Mesodermal cell (in vitro differentiated cells): ENCODE measurements at regions not wholly inside any gene's neighbourhood (a gene's known extent, or its start where the extent isn't known, plus 50 kb on each side); places are given as distances from the start of the nearest gene placed in this dataset.

ENCODE experiments used
- H3K27ac ChIP-seq: 2 replicates; pipeline ENCODE4 v1.7.0; 2013; ENCODE audit warnings: mild to moderate bottlenecking, low read depth, low read length, moderate library complexity; ENCODE audit not compliant: severe bottlenecking
- H3K36me3 ChIP-seq: 2 replicates; pipeline ENCODE4 v1.7.1; 2013; ENCODE audit warnings: mild to moderate bottlenecking, low read length, moderate library complexity; ENCODE audit not compliant: control insufficient read depth, insufficient read depth
- H3K4me1 ChIP-seq: one replicate; pipeline ENCODE4 v1.7.1; 2013; ENCODE audit warnings: mild to moderate bottlenecking, low read length; ENCODE audit not compliant: insufficient read depth, control insufficient read depth, poor library complexity, severe bottlenecking
- H3K4me3 ChIP-seq: 2 replicates; pipeline ENCODE4 v1.7.0; 2013; ENCODE audit warnings: low read length, control low read depth, mild to moderate bottlenecking; ENCODE audit not compliant: insufficient read depth, poor library complexity, severe bottlenecking; ENCODE audit errors: extremely low read depth
- H3K9me3 ChIP-seq: 2 replicates; pipeline ENCODE4 v1.7.1; 2013; ENCODE audit warnings: mild to moderate bottlenecking, low read length, moderate library complexity; ENCODE audit not compliant: control insufficient read depth
- WGBS, 2 experiments: methylation state at CpG; one replicate each; pipeline ENCODE4 v1.1.5; 2013; ENCODE audit warnings: missing lambda C conversion rate in 2 of 2; ENCODE audit not compliant: insufficient coverage in 2 of 2; 5-methylcytosine and 5-hydroxymethylcytosine counted together

- no peak overlapping the region for H3K27ac ChIP-seq
- WGBS, 2 experiments, result 88 to 100% methylated on average over 3 of the region's 4 CpGs
These were observed 109.5 kb upstream of the GHITM start for GRCh38 chr10:84029840-84030239.

DNA sequence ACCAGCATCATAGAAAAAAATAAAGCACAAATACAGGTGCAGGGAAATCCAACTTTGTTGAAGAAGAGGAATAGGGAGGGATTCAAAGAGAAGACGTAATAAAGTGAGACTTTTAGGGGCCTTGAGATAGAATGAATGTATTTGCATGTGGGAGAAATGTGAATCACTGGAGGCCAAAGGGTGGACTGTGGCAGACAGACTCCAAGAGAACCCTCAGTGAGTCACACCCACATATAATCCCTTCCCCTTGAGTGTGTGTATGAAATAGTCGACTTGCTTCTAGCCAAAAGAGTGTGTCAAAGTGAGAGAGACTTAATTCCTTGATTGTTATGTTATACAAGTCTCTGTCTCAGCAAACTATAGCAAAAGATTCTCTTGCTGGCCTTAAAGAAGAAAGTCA is 101.3 kb upstream of the GHITM start:
- H3K4me3 ChIP-seq, result no peak overlapping the region
- 90 to 92% methylated on average over 1 of the region's 2 CpGs for WGBS, 2 experiments

More at GRCh38 chr10:84029840-84030239, 109.5 kb upstream of the GHITM start:
- H3K9me3 ChIP-seq, result no peaks in the 10 kb centered on the region
- H3K4me3 ChIP-seq, result no peak overlapping the region
- H3K36me3 ChIP-seq, result no peaks in the 10 kb centered on the region
- no peaks in the 10 kb centered on the region for H3K4me1 ChIP-seq

DNA sequence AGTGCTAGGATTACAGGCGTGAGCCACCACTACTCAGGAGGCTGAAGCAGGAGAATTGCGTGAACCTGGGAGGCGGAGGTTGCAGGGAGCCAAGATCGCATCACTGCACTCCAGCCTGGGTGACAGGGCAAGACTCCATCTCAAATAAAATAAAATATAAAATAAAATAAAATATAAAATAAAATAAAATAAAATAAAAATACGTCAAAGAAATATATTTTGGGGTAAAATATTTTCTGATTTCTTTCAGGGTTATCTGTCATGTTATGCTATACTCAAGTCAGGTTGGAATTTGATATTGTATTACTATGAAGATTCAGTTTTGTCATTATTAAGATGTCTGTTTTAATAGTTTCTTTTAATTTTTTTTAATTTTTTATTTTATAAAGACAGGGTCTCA is 99.4 kb upstream of the GHITM start:
- Histone ChIP-seq H3K4me3 (no peak overlapping the region), H3K27ac (no peak overlapping the region), H3K4me1 (no peaks in the 10 kb centered on the region), H3K9me3 (no peaks in the 10 kb centered on the region), H3K36me3 (no peaks in the 10 kb centered on the region)
- WGBS, 2 experiments, result 78 to 97% methylated on average over 1 to 3 of the region's 5 CpGs

More for the DNA sequence above, 101.3 kb upstream of the GHITM start:
- Histone ChIP-seq H3K4me1 (no peaks in the 10 kb centered on the region), H3K9me3 (no peaks in the 10 kb centered on the region), H3K36me3 (no peaks in the 10 kb centered on the region), H3K27ac (no peak overlapping the region)

DNA sequence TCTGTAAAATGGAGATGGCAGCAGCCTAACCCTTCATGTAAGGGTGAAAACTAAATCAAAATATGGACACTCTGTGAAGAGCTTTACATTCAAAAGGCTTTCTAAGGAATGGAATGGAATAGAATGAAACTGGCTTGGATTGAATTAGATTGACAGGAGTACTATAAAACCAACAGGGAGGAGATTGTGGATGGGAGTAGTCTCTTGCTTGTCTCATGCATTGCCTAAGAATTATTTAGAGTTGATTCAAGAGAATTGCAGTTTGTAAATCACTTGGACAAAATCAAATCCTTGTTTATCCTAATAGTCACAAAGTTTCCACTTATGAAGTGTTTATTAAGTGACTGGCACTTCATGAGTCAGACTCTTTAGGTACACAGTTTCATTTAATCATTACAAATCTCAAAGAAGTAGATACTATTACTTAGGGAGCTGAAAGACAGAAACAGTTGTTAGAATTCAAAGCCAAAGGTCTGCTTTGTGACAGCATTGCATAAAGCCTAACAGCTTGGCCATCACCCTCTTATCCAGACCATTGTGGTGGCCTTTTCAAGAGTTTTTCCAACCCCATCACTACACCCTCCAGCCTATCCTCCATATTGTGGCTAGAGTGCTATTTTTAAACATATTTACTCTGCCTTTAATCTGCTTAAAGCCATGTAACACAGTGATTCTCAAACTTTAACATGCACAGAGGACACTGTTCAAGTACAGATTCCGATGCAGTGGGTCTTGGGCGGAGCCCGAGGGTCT is 91.9 kb upstream of the GHITM start:
- Histone ChIP-seq H3K9me3 (no peaks in the 10 kb centered on the region), H3K27ac (no peak overlapping the region), H3K4me1 (no peaks in the 10 kb centered on the region), H3K4me3 (no peak overlapping the region), H3K36me3 (no peaks in the 10 kb centered on the region)
- WGBS, 2 experiments, result 92 to 100% methylated on average over 1 to 3 of the region's 3 CpGs

DNA sequence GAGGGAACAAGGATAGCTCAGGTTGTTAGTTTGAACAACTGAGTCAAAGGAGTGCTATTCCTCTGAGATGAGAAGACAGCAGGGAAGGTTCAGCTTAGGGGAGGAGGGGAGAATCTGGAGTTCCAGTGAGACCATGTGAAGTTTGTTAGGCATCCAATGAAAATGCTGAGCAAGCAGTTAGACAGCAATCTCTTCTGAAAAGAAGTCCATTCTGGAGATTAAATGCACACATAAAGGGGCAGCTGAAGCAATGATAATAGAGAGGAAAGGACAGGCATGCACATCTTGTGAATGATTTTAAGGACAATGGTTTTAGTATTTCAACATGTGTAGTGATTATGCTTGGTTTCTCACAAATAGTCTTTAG is 89.7 kb upstream of the GHITM start:
- H3K36me3 ChIP-seq, result no peaks in the 10 kb centered on the region

DNA sequence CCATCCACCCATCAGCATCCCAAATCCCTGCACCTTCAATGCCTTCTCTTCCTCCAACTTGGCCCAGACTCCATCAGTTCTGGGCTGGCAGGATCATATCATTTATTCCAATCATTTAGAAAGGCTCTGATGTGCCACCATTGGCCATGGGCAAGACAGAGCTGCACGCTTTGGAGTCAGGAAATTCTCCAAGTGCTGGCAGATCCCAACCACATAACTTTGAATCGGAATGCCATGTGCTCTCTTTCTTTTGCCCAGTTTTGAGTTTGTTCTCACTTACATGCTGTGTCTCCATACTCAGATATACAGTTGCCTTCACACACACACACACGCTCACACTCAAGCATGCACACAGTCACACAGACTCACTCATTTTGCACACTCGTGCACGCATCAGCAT is 85.7 kb upstream of the GHITM start:
- Histone ChIP-seq H3K4me3 (no peak overlapping the region), H3K27ac (no peak overlapping the region)
- 84 to 88% methylated on average over 3 of the region's 5 CpGs for WGBS, 2 experiments

More for the DNA sequence above, 89.7 kb upstream of the GHITM start:
- H3K4me3 ChIP-seq, result no peak overlapping the region
- no peaks in the 10 kb centered on the region for H3K4me1 ChIP-seq
- H3K27ac ChIP-seq, result no peak overlapping the region
- H3K9me3 ChIP-seq, result no peaks in the 10 kb centered on the region

GRCh38 chr10:84054743-84055142 is 84.6 kb upstream of the GHITM start:
- no peaks in the 10 kb centered on the region for H3K36me3 ChIP-seq
- H3K4me1 ChIP-seq, result no peaks in the 10 kb centered on the region
- H3K27ac ChIP-seq, result no peak overlapping the region
- 50 to 67% methylated on average over 1 of the region's 3 CpGs for WGBS, 2 experiments
- no peak overlapping the region for H3K4me3 ChIP-seq
- H3K9me3 ChIP-seq, result no peaks in the 10 kb centered on the region

More for the DNA sequence above, 85.7 kb upstream of the GHITM start:
- Histone ChIP-seq H3K4me1 (no peaks in the 10 kb centered on the region), H3K9me3 (no peaks in the 10 kb centered on the region), H3K36me3 (no peaks in the 10 kb centered on the region)

DNA sequence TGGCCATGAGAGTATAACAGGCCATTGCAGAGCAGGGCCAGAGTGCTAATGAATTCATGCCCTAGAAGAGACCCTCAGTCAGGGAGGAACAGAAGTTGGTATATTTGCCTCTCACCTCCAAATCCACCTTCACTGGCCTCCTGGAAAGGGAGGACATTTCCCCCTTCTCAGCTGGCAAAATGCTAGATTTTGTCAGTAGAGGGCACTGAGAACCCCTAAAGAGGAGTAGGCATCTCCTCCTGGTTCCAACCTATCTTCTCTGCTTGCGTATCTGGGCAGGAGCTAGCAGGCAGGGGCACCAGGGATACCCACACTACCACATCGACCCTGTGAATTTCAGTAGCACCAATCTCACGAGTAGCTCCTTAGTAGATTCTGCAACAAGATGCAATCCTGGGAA is 79.8 kb upstream of the GHITM start:
- H3K27ac ChIP-seq, result no peak overlapping the region
- 72 to 83% methylated on average over 3 of the region's 3 CpGs for WGBS, 2 experiments
- no peaks in the 10 kb centered on the region for H3K36me3 ChIP-seq
- H3K4me1 ChIP-seq, result no peaks in the 10 kb centered on the region
- H3K9me3 ChIP-seq, result no peaks in the 10 kb centered on the region
- H3K4me3 ChIP-seq, result no peak overlapping the region

GRCh38 chr10:84063440-84063839 is 75.9 kb upstream of the GHITM start:
- no peak overlapping the region for H3K27ac ChIP-seq
- H3K36me3 ChIP-seq, result no peaks in the 10 kb centered on the region
- H3K4me1 ChIP-seq, result no peaks in the 10 kb centered on the region
- no peak overlapping the region for H3K4me3 ChIP-seq
- no peaks in the 10 kb centered on the region for H3K9me3 ChIP-seq

DNA sequence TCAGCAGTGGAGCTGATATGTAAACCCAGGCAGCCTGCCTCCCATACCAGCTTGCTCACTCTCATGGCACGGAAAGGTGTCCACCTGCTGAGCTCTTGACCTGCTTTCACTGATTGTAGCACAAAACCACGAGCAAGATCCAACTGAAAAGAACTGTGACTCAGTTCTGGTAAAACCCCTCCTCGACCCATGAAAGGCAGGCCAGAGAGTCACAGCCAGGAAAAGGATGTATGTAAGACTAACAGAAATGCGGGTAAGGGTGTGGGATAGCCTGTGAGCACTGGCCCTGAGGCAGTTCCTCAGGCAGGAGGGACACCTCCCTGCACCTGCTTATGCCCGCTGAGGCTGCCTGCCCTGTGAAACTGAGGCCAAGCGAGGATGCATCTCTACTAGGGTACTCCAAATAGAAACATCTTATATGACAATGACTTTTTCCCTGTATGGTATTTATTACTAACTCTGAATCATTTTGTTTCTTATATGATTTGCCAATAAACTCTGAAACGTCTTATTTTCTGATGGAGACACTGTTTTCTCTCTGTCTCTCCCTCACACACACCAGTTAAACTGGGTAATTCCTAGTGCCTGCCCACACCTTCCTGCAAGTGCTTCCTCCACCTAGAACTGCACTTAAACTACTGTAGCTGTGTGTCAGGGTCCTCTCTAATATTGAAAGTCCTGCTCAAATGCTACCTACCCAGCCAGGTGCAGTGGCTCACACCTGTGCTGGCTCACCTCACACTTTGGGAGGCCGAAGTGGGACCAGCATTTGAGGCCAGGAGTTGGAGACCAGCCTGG is 73.3 kb upstream of the GHITM start:
- no peak overlapping the region for H3K27ac ChIP-seq
- H3K4me1 ChIP-seq, result no peaks in the 10 kb centered on the region
- no peaks in the 10 kb centered on the region for H3K36me3 ChIP-seq
- no peak overlapping the region for H3K4me3 ChIP-seq
- H3K9me3 ChIP-seq, result no peaks in the 10 kb centered on the region
- WGBS, 2 experiments, result 85 to 87% methylated on average over 7 of the region's 8 CpGs

GRCh38 chr10:84074521-84074920 is 64.8 kb upstream of the GHITM start:
- no peaks in the 10 kb centered on the region for H3K9me3 ChIP-seq
- no peak overlapping the region for H3K4me3 ChIP-seq
- no peak overlapping the region for H3K27ac ChIP-seq
- 100% methylated on average over 1 of the region's 3 CpGs; no CpG with 5 or more reads in 1 of the 2 experiments for WGBS, 2 experiments
- peaks cover 7% of the 10 kb centered on the region for H3K4me1 ChIP-seq
- H3K36me3 ChIP-seq, result no peaks in the 10 kb centered on the region
